HepG2 (cell line): ENCODE measurements at regions not wholly inside any gene's neighbourhood (a gene's known extent, or its start where the extent isn't known, plus 50 kb on each side); places are given as distances from the start of the nearest gene placed in this dataset.

Experiments used
- ATAC-seq: fragments of 200-7000 bp; cut with Tn5 transposase; 3 replicates; pipeline ENCODE4 v1.9.1; 2020; ENCODE audit warnings: mild to moderate bottlenecking, moderate library complexity
- BruUV-seq: library from RNA; stranded (reverse); fragments of 400-500 nt; replicated peaks from 2 replicates; lab custom pipeline; 2021; lab: Mats Ljungman, UMichigan
- CTCF ChIA-PET: fragments of 300-600 bp; formaldehyde crosslinking; extraction: SDS; loops from one replicate; lab custom pipeline; 2021; ENCODE audit warnings: low total read pairs, inconsistent platforms, low intra/inter-chr PET ratio; lab: Yijun Ruan, JAX
- POLR2A ChIA-PET: fragments of 350-600 bp; sonication (Branson Sonifier 250); formaldehyde crosslinking; loops from one replicate; lab custom pipeline; 2020; ENCODE audit warnings: antibody characterized with exemption, inconsistent platforms; lab: Yijun Ruan, JAX
- DNase-seq: peaks from one replicate; pipeline ENCODE4 v3.0.0-alpha.2; 2015; ENCODE audit warnings: low spot score
- FAIRE-seq: peaks from 3 replicates; lab custom pipeline; 2011; peaks lifted over from hg19 to GRCh38; lab: Jason Lieb, UNC
- H2AFZ ChIP-seq: one replicate; pipeline ENCODE4 v1.6.1; 2011; ENCODE audit warnings: low read length, inconsistent platforms
- H3K27ac ChIP-seq: fragments of 300-600 bp; 3 replicates; pipeline ENCODE4 v1.8.0; 2011; ENCODE audit warnings: mixed run types, mild to moderate bottlenecking, mixed read lengths, low read length, inconsistent platforms; ENCODE audit not compliant: insufficient read depth; ENCODE audit errors: extremely low read length
- H3K27me3 ChIP-seq, 2 experiments: fragments of 200-600 bp in 1 of 2; 2 replicates in 1 of 2; 3 replicates in 1 of 2; pipeline versions ENCODE4 v1.6.0 to v1.8.0; 2011; ENCODE audit warnings: low read length in 2 of 2, mild to moderate bottlenecking in 2 of 2, moderate library complexity in 2 of 2, inconsistent platforms in 1 of 2; ENCODE audit not compliant: insufficient read depth in 2 of 2, control insufficient read depth in 1 of 2
- H3K36me3 ChIP-seq, 2 experiments: fragments of 200-600 bp in 1 of 2; replicated peaks in 1 of 2; 2 replicates in 1 of 2; 3 replicates in 1 of 2; pipeline versions ENCODE4 v1.5.1 to v1.8.0; 2011; ENCODE audit warnings: low read length in 2 of 2, inconsistent platforms in 1 of 2; ENCODE audit not compliant: insufficient read depth in 2 of 2, control insufficient read depth in 1 of 2
- H3K4me1 ChIP-seq: 2 replicates; pipeline ENCODE4 v1.5.1; 2012; ENCODE audit warnings: low read length, inconsistent platforms; ENCODE audit not compliant: insufficient read depth
- H3K4me2 ChIP-seq: 2 replicates; pipeline ENCODE4 v1.6.0; 2011; ENCODE audit warnings: low read depth, low read length, inconsistent platforms
- H3K4me3 ChIP-seq, 3 experiments: fragments of 200-600 bp in 1 of 3; sonication (generic), shearing (Covaris generic) in 1 of 3; replicated peaks in 1 of 3; 2 replicates each; pipeline ENCODE4 v1.5.1; 2011 to 2016; ENCODE audit warnings: low read length in 3 of 3, inconsistent platforms in 2 of 3, low read depth in 2 of 3, mild to moderate bottlenecking in 2 of 3, control low read depth in 1 of 3, mixed read lengths in 1 of 3; ENCODE audit not compliant: insufficient read depth in 1 of 3
- H3K79me2 ChIP-seq: one replicate; pipeline ENCODE4 v1.6.1; 2011; ENCODE audit warnings: low read length, inconsistent platforms; ENCODE audit not compliant: insufficient read depth
- H3K9ac ChIP-seq: 2 replicates; pipeline ENCODE4 v1.6.0; 2011; ENCODE audit warnings: mild to moderate bottlenecking, low read depth, low read length, inconsistent platforms; ENCODE audit not compliant: insufficient read depth
- H3K9me3 ChIP-seq: 2 replicates; pipeline ENCODE4 v1.5.1; 2012; ENCODE audit warnings: mild to moderate bottlenecking, low read length
- H4K20me1 ChIP-seq: 2 replicates; pipeline ENCODE4 v1.6.0; 2011; ENCODE audit warnings: inconsistent platforms, mild to moderate bottlenecking, low read length, moderate library complexity; ENCODE audit not compliant: insufficient read depth
- ARID2 ChIP-seq: sonication (generic); formaldehyde crosslinking; IDR thresholded peaks from 2 replicates; pipeline ENCODE4 v1.8.1; 2022; ENCODE audit warnings: mild to moderate bottlenecking, missing genetic modification reagents, borderline replicate concordance
- FOXA3 ChIP-seq: IDR thresholded peaks from 2 replicates; pipeline ENCODE4 v1.6.1; 2016; ENCODE audit warnings: missing genetic modification reagents, missing compliant biosample characterization
- IKZF1 ChIP-seq: fragments of 450-650 bp; IDR thresholded peaks from 2 replicates; pipeline ENCODE4 v1.7.1; 2016
- TAF15 ChIP-seq: fragments of 200-400 bp; formaldehyde crosslinking; IDR thresholded peaks from one replicate; pipeline ENCODE4 v1.6.1; 2018; ENCODE audit warnings: mild to moderate bottlenecking, low read depth, low read length; ENCODE audit not compliant: poor library complexity, severe bottlenecking
- ZNF136 ChIP-seq: sonication (generic); formaldehyde crosslinking; IDR thresholded peaks from 2 replicates; pipeline ENCODE4 v1.8.1; 2022; ENCODE audit warnings: low read depth, mild to moderate bottlenecking, moderate library complexity, missing genetic modification reagents
- ZNF350 ChIP-seq: sonication (generic); formaldehyde crosslinking; IDR thresholded peaks from 2 replicates; pipeline ENCODE4 v1.4.0; 2020; ENCODE audit warnings: mild to moderate bottlenecking, low read depth, missing genetic modification reagents, borderline replicate concordance
- WGBS: methylation state at CpG from one replicate; pipeline ENCODE4 v1.1.6; 2017; ENCODE audit warnings: low lambda C conversion rate; 5-methylcytosine and 5-hydroxymethylcytosine counted together
- in situ Hi-C: cut with HindIII; loops from 2 replicates; pipeline ENCODE4 v1.10.0; 2017; ENCODE audit warnings: low pct_unique_long_range_greater_than_20kb; ENCODE audit not compliant: extremely low pct_ligation_motif_present
- intact Hi-C: fragments of 100-400 bp; cut with micrococcal nuclease; formaldehyde crosslinking; loops from one replicate; pipeline ENCODE4 v1.10.0; 2022; ENCODE audit not compliant: unreplicated experiment
- TF ChIP-seq, protein P1 (sequence below): sonication (generic); formaldehyde crosslinking; IDR thresholded peaks from 2 replicates; pipeline ENCODE4 v1.9.0; 2021; ENCODE audit warnings: missing genetic modification reagents, mild to moderate bottlenecking, borderline replicate concordance

DNA sequence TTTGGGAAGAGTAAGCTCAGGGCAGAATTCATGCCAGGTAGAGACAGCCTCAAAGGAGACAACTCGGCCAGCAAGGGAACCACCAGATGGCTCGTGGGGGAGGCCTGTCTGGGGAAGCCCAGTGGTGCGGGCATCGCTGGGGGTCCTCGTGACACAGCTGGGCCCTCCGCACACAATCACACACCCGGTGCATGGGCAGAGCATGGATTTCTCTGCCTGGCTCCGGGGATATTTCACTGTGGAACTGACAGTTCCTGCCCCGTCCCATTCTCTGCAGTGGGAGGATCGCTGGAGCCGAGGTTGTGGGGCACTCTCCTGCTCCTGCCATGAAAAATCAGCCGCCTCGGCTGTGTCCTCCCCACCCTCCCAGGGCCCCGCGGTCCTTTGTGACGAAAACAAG is 108.0 kb downstream of the CRYAA start:
- Histone ChIP-seq H2AFZ (no peak overlapping the region), H3K4me3 (no peak overlapping the region), H3K27ac (no peak overlapping the region), H3K4me2 (no peak overlapping the region), H3K27me3 (peaks cover 14 to 54% of the 10 kb centered on the region in 2 experiments), H3K79me2 (no peaks in the 10 kb centered on the region), H4K20me1 (no peaks in the 10 kb centered on the region), H3K9me3 (no peaks in the 10 kb centered on the region), H3K36me3 (no peaks in the 10 kb centered on the region), H3K4me1 (peaks cover 64% of the 10 kb centered on the region), H3K9ac (no peak overlapping the region)
- intact Hi-C loops (no loop called here), in situ Hi-C loops (no loop called here)
- WGBS, result 59% methylated on average over 9 of the region's 16 CpGs
- DNase-seq, result no peak
- no peak for TF ChIP-seq ZNF136
- no peak for TF ChIP-seq ZNF350 (CRISPR knock-in tag)
- no peak for TF ChIP-seq IKZF1
- TF ChIP-seq ARID2 (CRISPR knock-in tag), result no peak
- TF ChIP-seq, protein P1, sequence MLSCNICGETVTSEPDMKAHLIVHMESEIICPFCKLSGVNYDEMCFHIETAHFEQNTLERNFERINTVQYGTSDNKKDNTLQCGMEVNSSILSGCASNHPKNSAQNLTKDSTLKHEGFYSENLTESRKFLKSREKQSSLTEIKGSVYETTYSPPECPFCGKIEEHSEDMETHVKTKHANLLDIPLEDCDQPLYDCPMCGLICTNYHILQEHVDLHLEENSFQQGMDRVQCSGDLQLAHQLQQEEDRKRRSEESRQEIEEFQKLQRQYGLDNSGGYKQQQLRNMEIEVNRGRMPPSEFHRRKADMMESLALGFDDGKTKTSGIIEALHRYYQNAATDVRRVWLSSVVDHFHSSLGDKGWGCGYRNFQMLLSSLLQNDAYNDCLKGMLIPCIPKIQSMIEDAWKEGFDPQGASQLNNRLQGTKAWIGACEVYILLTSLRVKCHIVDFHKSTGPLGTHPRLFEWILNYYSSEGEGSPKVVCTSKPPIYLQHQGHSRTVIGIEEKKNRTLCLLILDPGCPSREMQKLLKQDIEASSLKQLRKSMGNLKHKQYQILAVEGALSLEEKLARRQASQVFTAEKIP (CRISPR knock-in tag), result no peak
- TF ChIP-seq TAF15, result no peak
- no peak for TF ChIP-seq FOXA3
- no peak for ATAC-seq
- CTCF ChIA-PET, result no interaction called here
- POLR2A ChIA-PET, result no interaction called here
- no peak for FAIRE-seq
- no TSS peak for BruUV-seq
